Tibial nerve (tissue), 4 donors: ENCODE measurements at regions not wholly inside any gene's neighbourhood (a gene's known extent, or its start where the extent isn't known, plus 50 kb on each side); places are given as distances from the start of the nearest gene placed in this dataset.

Experiments used
- DNase-seq, 2 donors: peaks; one replicate each; pipeline ENCODE4 v3.0.0-alpha.2; 2019; ENCODE audit warnings: low spot score in 2 of 2
- H3K27ac ChIP-seq, 4 donors: fragments of 200-600 bp; sonication (generic) in 3 of 4; one replicate each; pipeline ENCODE4 v1.5.1; 2017 to 2019; ENCODE audit warnings: mild to moderate bottlenecking in 1 of 4
- H3K27me3 ChIP-seq, 2 donors: fragments of 200-600 bp; sonication (generic) in 1 of 2; one replicate each; pipeline versions ENCODE4 v1.5.1 to v1.6.0; 2017 to 2019
- H3K36me3 ChIP-seq, 3 donors: fragments of 200-600 bp; sonication (generic); one replicate each; pipeline ENCODE4 v1.5.1; 2018 to 2019
- H3K4me1 ChIP-seq, 4 donors: fragments of 200-600 bp; sonication (generic) in 3 of 4; one replicate each; pipeline ENCODE4 v1.5.1; 2017 to 2019
- H3K4me3 ChIP-seq, 4 donors: fragments of 200-600 bp; sonication (generic) in 3 of 4; one replicate each; pipeline ENCODE4 v1.5.1; 2017 to 2019; ENCODE audit warnings: mild to moderate bottlenecking in 1 of 4, moderate library complexity in 1 of 4
- H3K9me3 ChIP-seq, 4 donors: fragments of 200-600 bp; sonication (generic) in 3 of 4; one replicate each; pipeline ENCODE4 v1.5.1; 2017 to 2019
- CTCF ChIP-seq, 5 experiments: fragments of 200-600 bp in 3 of 5; fragments of 450-650 bp in 2 of 5; sonication (generic) in 3 of 5; IDR thresholded peaks; one replicate each; pipeline ENCODE4 v1.5.1; 2016 to 2019; ENCODE audit warnings: antibody characterized with exemption in 5 of 5, mild to moderate bottlenecking in 3 of 5, moderate library complexity in 2 of 5
- EP300 ChIP-seq, 2 donors: sonication (generic); formaldehyde crosslinking; IDR thresholded peaks; one replicate each; pipeline ENCODE4 v1.6.1; 2017; ENCODE audit warnings: antibody characterized with exemption in 2 of 2, mild to moderate bottlenecking in 1 of 2
- POLR2A ChIP-seq, 2 donors: fragments of 450-650 bp; IDR thresholded peaks; one replicate each; pipeline ENCODE4 v1.6.1; 2017; ENCODE audit warnings: antibody characterized with exemption in 2 of 2, mild to moderate bottlenecking in 2 of 2, moderate library complexity in 2 of 2
- WGBS, 2 donors: methylation state at CpG; one replicate each; pipeline ENCODE4 v1.1.5; 2018; 5-methylcytosine and 5-hydroxymethylcytosine counted together

DNA sequence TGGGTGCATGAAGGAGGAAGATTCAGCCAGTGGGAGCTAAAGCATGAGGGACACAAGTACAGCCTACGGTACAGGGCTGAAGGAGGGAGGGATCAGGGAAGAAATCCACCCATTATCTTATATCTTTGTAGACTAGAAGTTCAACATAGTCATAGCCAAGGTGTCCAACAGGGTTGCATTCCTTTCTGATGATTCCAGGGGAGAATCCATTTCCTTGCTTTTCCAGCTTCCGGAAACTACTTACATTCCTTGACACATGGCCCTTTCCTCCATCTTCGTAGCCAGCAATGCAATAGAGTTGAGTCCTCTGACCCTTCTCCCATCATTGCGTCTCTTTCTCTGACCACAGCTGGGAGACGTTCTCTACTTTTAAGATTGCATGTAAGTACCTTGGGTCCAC is 471.0 kb upstream of the SEMA6D start:
- H3K9me3 ChIP-seq: no peaks in the 10 kb centered on the region
- TF ChIP-seq EP300 (IDR thresholded peaks at IDR 0.05): no peak
- no peak for TF ChIP-seq CTCF (IDR thresholded peaks at IDR 0.05)
- no peak for TF ChIP-seq POLR2A (IDR thresholded peaks at IDR 0.05)
- no peak for DNase-seq
- no peaks in the 10 kb centered on the region for H3K4me1 ChIP-seq
- 93 to 94% methylated on average over 5 of the region's 5 CpGs for WGBS, 2 donors
- no peaks in the 10 kb centered on the region for H3K36me3 ChIP-seq
- no peak overlapping the region for H3K4me3 ChIP-seq
- no peaks in the 10 kb centered on the region for H3K27me3 ChIP-seq
- H3K27ac ChIP-seq: no peak overlapping the region

- 86 to 90% methylated on average over 3 of the region's 3 CpGs for WGBS, 2 donors
- Histone ChIP-seq H3K4me3 (no peak overlapping the region), H3K27me3 (no peaks in the 10 kb centered on the region), H3K27ac (no peak overlapping the region), H3K9me3 (peaks cover 0 to 19% (median 6%) of the 10 kb centered on the region in 4 donors), H3K4me1 (no peaks in the 10 kb centered on the region), H3K36me3 (no peaks in the 10 kb centered on the region)
- TF ChIP-seq EP300 (IDR thresholded peaks at IDR 0.05) (no peak), POLR2A (IDR thresholded peaks at IDR 0.05) (no peak), CTCF (IDR thresholded peaks at IDR 0.05) (no peak)
- DNase-seq: no peak
Observed at GRCh38 chr15:47258521-47258920, 458.8 kb upstream of the SEMA6D start.

- Histone ChIP-seq H3K9me3 (peaks cover 0 to 5% (median 0%) of the 10 kb centered on the region in 4 donors), H3K36me3 (no peaks in the 10 kb centered on the region), H3K27ac (no peak overlapping the region), H3K4me3 (no peak overlapping the region), H3K4me1 (no peaks in the 10 kb centered on the region), H3K27me3 (no peaks in the 10 kb centered on the region)
- TF ChIP-seq POLR2A (IDR thresholded peaks at IDR 0.05) (no peak), CTCF (IDR thresholded peaks at IDR 0.05) (no peak), EP300 (IDR thresholded peaks at IDR 0.05) (no peak)
- 60 to 74% methylated on average over 4 of the region's 4 CpGs for WGBS, 2 donors
- no peak for DNase-seq
Observed at GRCh38 chr15:47265686-47266085, 451.6 kb upstream of the SEMA6D start.

GRCh38 chr15:47266566-47266965 is 450.7 kb upstream of the SEMA6D start:
- no peak overlapping the region for H3K27ac ChIP-seq
- H3K36me3 ChIP-seq: no peaks in the 10 kb centered on the region
- DNase-seq: no peak
- WGBS, 2 donors: 89 to 96% methylated on average over 1 of the region's 1 CpG
- H3K27me3 ChIP-seq: no peaks in the 10 kb centered on the region
- no peaks in the 10 kb centered on the region for H3K4me1 ChIP-seq
- H3K9me3 ChIP-seq: peaks cover 0 to 5% (median 0%) of the 10 kb centered on the region in 4 donors
- no peak overlapping the region for H3K4me3 ChIP-seq
- no peak for TF ChIP-seq CTCF (IDR thresholded peaks at IDR 0.05)
- TF ChIP-seq EP300 (IDR thresholded peaks at IDR 0.05): no peak
- no peak for TF ChIP-seq POLR2A (IDR thresholded peaks at IDR 0.05)

- H3K9me3 ChIP-seq: peaks cover 0 to 17% (median 4%) of the 10 kb centered on the region in 4 donors
- no peak overlapping the region for H3K27ac ChIP-seq
- H3K4me3 ChIP-seq: no peak overlapping the region
- 56 to 62% methylated on average over 3 of the region's 3 CpGs for WGBS, 2 donors
- H3K4me1 ChIP-seq: no peaks in the 10 kb centered on the region
- H3K27me3 ChIP-seq: no peaks in the 10 kb centered on the region
- TF ChIP-seq CTCF (IDR thresholded peaks at IDR 0.05) (no peak), POLR2A (IDR thresholded peaks at IDR 0.05) (no peak), EP300 (IDR thresholded peaks at IDR 0.05) (no peak)
- H3K36me3 ChIP-seq: no peaks in the 10 kb centered on the region
- DNase-seq: no peak
Observed at GRCh38 chr15:47273864-47274263, 443.4 kb upstream of the SEMA6D start.
